Activated CD8-positive, alpha-beta T cell treated with anti-CD3 and anti-CD28 coated beads for 36 hours (primary cell): ENCODE measurements at regions not wholly inside any gene's neighbourhood (a gene's known extent, or its start where the extent isn't known, plus 50 kb on each side); places are given as distances from the start of the nearest gene placed in this dataset.
"Not testable (repeated sequence)": the region's sequence is repeated elsewhere in the genome, so short reads cannot be mapped to it uniquely, and the experiment has no call there.

ENCODE experiments used
- ATAC-seq: fragments of 200-7000 bp; cut with Tn5 transposase; one replicate; pipeline ENCODE4 v1.10.0; 2021; ENCODE audit warnings: mild to moderate bottlenecking, moderate library complexity
- CTCF ChIA-PET: fragments of 350-600 bp; sonication (Branson Sonifier 250); formaldehyde crosslinking; loops from one replicate; lab custom pipeline; 2021; ENCODE audit warnings: antibody characterized with exemption; lab: Charles Lee
- POLR2A ChIA-PET: fragments of 350-600 bp; sonication (Branson Sonifier 250); formaldehyde crosslinking; loops from one replicate; lab custom pipeline; 2021; ENCODE audit warnings: antibody characterized with exemption; lab: Charles Lee
- DNase-seq: peaks from one replicate; pipeline ENCODE4 v3.0.0-alpha.2; 2020
- H3K27ac Mint-ChIP-seq: one replicate; pipeline ENCODE4 v1.8.0; 2021; ENCODE audit warnings: mild to moderate bottlenecking, mixed read lengths
- H3K27me3 Mint-ChIP-seq: one replicate; pipeline ENCODE4 v1.8.0; 2021; ENCODE audit warnings: mixed read lengths
- H3K36me3 Mint-ChIP-seq: one replicate; pipeline ENCODE4 v1.8.0; 2021; ENCODE audit warnings: low read depth, mixed read lengths
- H3K4me1 Mint-ChIP-seq: one replicate; pipeline ENCODE4 v1.8.0; 2021; ENCODE audit warnings: low read depth, mixed read lengths
- H3K4me3 Mint-ChIP-seq: one replicate; pipeline ENCODE4 v1.8.0; 2021; ENCODE audit warnings: mild to moderate bottlenecking, moderate library complexity, mixed read lengths
- H3K9me3 Mint-ChIP-seq: one replicate; pipeline ENCODE4 v1.8.0; 2021; ENCODE audit warnings: mixed read lengths
- intact Hi-C: fragments of 100-400 bp; cut with micrococcal nuclease; formaldehyde crosslinking; loops from one replicate; pipeline ENCODE4 v1.10.0; 2022
- TF ChIP-seq, protein P1 (sequence below): fragments of 200-600 bp; IDR thresholded peaks from one replicate; pipeline ENCODE4 v1.8.0; 2022; ENCODE audit warnings: antibody characterized with exemption, mild to moderate bottlenecking

- no peaks in the 10 kb centered on the region for H3K4me1 Mint-ChIP-seq
- no peak for DNase-seq
- H3K9me3 Mint-ChIP-seq: no peaks in the 10 kb centered on the region
- TF ChIP-seq, protein P1, sequence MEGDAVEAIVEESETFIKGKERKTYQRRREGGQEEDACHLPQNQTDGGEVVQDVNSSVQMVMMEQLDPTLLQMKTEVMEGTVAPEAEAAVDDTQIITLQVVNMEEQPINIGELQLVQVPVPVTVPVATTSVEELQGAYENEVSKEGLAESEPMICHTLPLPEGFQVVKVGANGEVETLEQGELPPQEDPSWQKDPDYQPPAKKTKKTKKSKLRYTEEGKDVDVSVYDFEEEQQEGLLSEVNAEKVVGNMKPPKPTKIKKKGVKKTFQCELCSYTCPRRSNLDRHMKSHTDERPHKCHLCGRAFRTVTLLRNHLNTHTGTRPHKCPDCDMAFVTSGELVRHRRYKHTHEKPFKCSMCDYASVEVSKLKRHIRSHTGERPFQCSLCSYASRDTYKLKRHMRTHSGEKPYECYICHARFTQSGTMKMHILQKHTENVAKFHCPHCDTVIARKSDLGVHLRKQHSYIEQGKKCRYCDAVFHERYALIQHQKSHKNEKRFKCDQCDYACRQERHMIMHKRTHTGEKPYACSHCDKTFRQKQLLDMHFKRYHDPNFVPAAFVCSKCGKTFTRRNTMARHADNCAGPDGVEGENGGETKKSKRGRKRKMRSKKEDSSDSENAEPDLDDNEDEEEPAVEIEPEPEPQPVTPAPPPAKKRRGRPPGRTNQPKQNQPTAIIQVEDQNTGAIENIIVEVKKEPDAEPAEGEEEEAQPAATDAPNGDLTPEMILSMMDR: no peak
- POLR2A ChIA-PET: no interaction called here
- CTCF ChIA-PET: no interaction called here
- no peak overlapping the region for H3K4me3 Mint-ChIP-seq
- no peak overlapping the region for H3K27ac Mint-ChIP-seq
- intact Hi-C loops: no loop called here
- no peak for ATAC-seq
- no peaks in the 10 kb centered on the region for H3K27me3 Mint-ChIP-seq
- H3K36me3 Mint-ChIP-seq: no peaks in the 10 kb centered on the region
Measured at GRCh38 chr4:84150177-84150576, 348.9 kb downstream of the NKX6-1 start.

GRCh38 chr4:84147831-84148230, 351.3 kb downstream of the NKX6-1 start:
- ChIA-PET POLR2A (no interaction called here), CTCF (no interaction called here)
- Mint-ChIP-seq H3K4me1 (no peaks in the 10 kb centered on the region), H3K4me3 (no peak overlapping the region), H3K27me3 (no peaks in the 10 kb centered on the region), H3K9me3 (no peaks in the 10 kb centered on the region), H3K27ac (no peak overlapping the region), H3K36me3 (no peaks in the 10 kb centered on the region)
- ATAC-seq: no peak
- no peak for DNase-seq
- TF ChIP-seq, protein P1: no peak
- intact Hi-C loops: no loop called here

GRCh38 chr4:84146300-84146959, 352.7 kb downstream of the NKX6-1 start:
- Mint-ChIP-seq H3K27me3 (no peaks in the 10 kb centered on the region), H3K9me3 (no peaks in the 10 kb centered on the region), H3K4me3 (no peak overlapping the region), H3K4me1 (no peaks in the 10 kb centered on the region), H3K27ac (no peak overlapping the region), H3K36me3 (no peaks in the 10 kb centered on the region)
- TF ChIP-seq, protein P1: no peak
- DNase-seq: no peak
- intact Hi-C loops: no loop called here
- no peak for ATAC-seq
- CTCF ChIA-PET: no interaction called here
- POLR2A ChIA-PET: no interaction called here

DNA sequence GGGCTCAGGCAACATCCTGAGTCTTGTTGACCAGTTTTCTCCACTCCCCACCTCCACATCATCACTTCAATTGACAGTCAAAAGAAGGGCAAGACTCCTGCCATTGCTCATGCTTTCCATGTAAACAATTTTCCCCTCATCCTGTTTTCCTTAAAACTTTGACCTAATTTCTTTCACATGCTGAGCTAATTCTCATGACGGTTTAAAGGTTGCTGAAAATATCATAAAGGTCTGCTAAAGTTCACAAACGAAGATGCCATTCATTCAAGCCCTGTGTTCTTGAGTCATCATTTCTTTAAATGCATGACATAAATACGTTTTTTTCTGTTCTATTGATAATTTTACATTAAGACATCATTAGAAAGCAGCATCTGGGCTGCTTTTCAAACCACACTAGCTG, 353.9 kb downstream of the NKX6-1 start:
- no peaks in the 10 kb centered on the region for H3K4me1 Mint-ChIP-seq
- POLR2A ChIA-PET: no interaction called here
- no peak for ATAC-seq
- DNase-seq: no peak
- H3K9me3 Mint-ChIP-seq: no peaks in the 10 kb centered on the region
- no peak overlapping the region for H3K27ac Mint-ChIP-seq
- no peaks in the 10 kb centered on the region for H3K36me3 Mint-ChIP-seq
- no peaks in the 10 kb centered on the region for H3K27me3 Mint-ChIP-seq
- no peak overlapping the region for H3K4me3 Mint-ChIP-seq
- intact Hi-C loops: no loop called here
- CTCF ChIA-PET: no interaction called here
- TF ChIP-seq, protein P1: no peak

DNA sequence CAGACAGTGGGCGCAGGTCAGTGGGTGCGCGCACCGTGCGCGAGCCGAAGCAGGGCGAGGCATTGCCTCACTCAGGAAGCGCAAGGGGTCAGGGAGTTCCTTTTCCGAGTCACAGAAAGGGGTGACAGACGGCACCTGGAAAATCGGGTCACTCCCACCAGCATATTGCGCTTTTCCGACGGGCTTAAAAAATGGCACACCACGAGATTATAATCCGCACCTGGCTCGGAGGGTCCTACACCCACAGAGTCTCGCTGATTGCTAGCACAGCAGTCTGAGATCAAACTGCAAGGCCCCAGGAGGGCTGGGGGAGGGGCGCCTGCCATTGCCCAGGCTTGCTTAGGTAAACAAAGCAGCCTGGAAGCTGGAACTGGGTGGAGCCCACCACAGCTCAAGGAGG, 372.2 kb downstream of the NKX6-1 start:
- CTCF ChIA-PET, H3K27me3 Mint-ChIP-seq, H3K27ac Mint-ChIP-seq, H3K4me1 Mint-ChIP-seq, ATAC-seq, H3K36me3 Mint-ChIP-seq, H3K9me3 Mint-ChIP-seq, DNase-seq, H3K4me3 Mint-ChIP-seq, intact Hi-C loops, POLR2A ChIA-PET: not testable (repeated sequence)
